HEK293 (cell line): ENCODE measurements at regions not wholly inside any gene's neighbourhood (a gene's known extent, or its start where the extent isn't known, plus 50 kb on each side); places are given as distances from the start of the nearest gene placed in this dataset.

Experiments
- CTCF ChIP-seq: fragments of 450-650 bp; formaldehyde crosslinking; IDR thresholded peaks from 2 replicates; pipeline ENCODE4 v1.5.1; 2016; ENCODE audit warnings: missing biosample characterization, missing genetic modification characterization
- PATZ1 ChIP-seq: fragments of 450-650 bp; formaldehyde crosslinking; IDR thresholded peaks from 2 replicates; pipeline ENCODE4 v1.5.1; 2016; ENCODE audit warnings: missing biosample characterization, missing genetic modification characterization
- SP3 ChIP-seq: fragments of 450-650 bp; formaldehyde crosslinking; IDR thresholded peaks from 2 replicates; pipeline ENCODE4 v1.5.1; 2016; ENCODE audit warnings: missing biosample characterization, missing genetic modification characterization
- TSHZ1 ChIP-seq: fragments of 450-650 bp; formaldehyde crosslinking; IDR thresholded peaks from 2 replicates; pipeline ENCODE4 v1.5.1; 2016; ENCODE audit warnings: missing biosample characterization, missing genetic modification characterization, borderline replicate concordance
- YY1 ChIP-seq: fragments of 450-650 bp; formaldehyde crosslinking; IDR thresholded peaks from 2 replicates; pipeline ENCODE4 v1.5.1; 2018; ENCODE audit warnings: missing biosample characterization, missing genetic modification characterization
- ZNF518A ChIP-seq: fragments of 450-650 bp; formaldehyde crosslinking; conservative IDR thresholded peaks from 2 replicates; pipeline ENCODE4 v1.5.1; 2016; ENCODE audit warnings: low read depth, missing biosample characterization, missing genetic modification characterization

- TF ChIP-seq CTCF = no peak
- no peak for TF ChIP-seq SP3 (tag by site-specific recombination)
- no peak for TF ChIP-seq ZNF518A
- TF ChIP-seq PATZ1 (tag by site-specific recombination) = no peak
- TF ChIP-seq TSHZ1 (tag by site-specific recombination) = no peak
- no peak for TF ChIP-seq YY1
Observed at GRCh38 chr12:127245009-127245408, 1022.0 kb upstream of the TMEM132C start.
